B cell (primary cell): ENCODE measurements at regions not wholly inside any gene's neighbourhood (a gene's known extent, or its start where the extent isn't known, plus 50 kb on each side); places are given as distances from the start of the nearest gene placed in this dataset.

Source experiments
- ATAC-seq: fragments of 200-7000 bp; cut with Tn5 transposase; one replicate; pipeline ENCODE4 v1.10.0; 2021; ENCODE audit warnings: low read depth, mild to moderate bottlenecking, moderate number of reproducible peaks, moderate library complexity
- CTCF ChIA-PET: fragments of 350-600 bp; sonication (Branson Sonifier 250); formaldehyde crosslinking; loops from one replicate; lab custom pipeline; 2021; ENCODE audit warnings: antibody characterized with exemption, inconsistent platforms; lab: Charles Lee
- POLR2A ChIA-PET: fragments of 350-600 bp; sonication (Branson Sonifier 250); formaldehyde crosslinking; loops from one replicate; lab custom pipeline; 2021; ENCODE audit warnings: antibody characterized with exemption; lab: Charles Lee
- DNase-seq: peaks from one replicate; pipeline ENCODE4 v3.0.0; 2013
- H2AFZ ChIP-seq: 2 replicates; pipeline ENCODE4 v1.6.1; 2012; ENCODE audit warnings: mild to moderate bottlenecking, low read depth, low read length; ENCODE audit not compliant: insufficient read depth, poor library complexity, severe bottlenecking
- H3K27ac ChIP-seq, 2 donors: 1 replicate in 1 of 2; 2 replicates in 1 of 2; pipeline ENCODE4 v1.5.1; 2012 to 2013; ENCODE audit warnings: low read length in 2 of 2, mild to moderate bottlenecking in 2 of 2, moderate library complexity in 1 of 2
- H3K27me3 ChIP-seq, 4 experiments: fragments of 200-600 bp in 1 of 4; sonication (generic) in 1 of 4; replicated peaks in 1 of 4; 1 replicate in 2 of 4; 2 replicates in 2 of 4; pipeline versions ENCODE4 v1.6.1 to v1.7.0; 2013 to 2016; ENCODE audit warnings: low read length in 3 of 4, mild to moderate bottlenecking in 2 of 4, mixed read lengths in 1 of 4, moderate library complexity in 1 of 4; ENCODE audit not compliant: insufficient read depth in 4 of 4, control insufficient read depth in 3 of 4; ENCODE audit errors: control extremely low read depth in 1 of 4
- H3K36me3 ChIP-seq, 2 experiments: replicated peaks in 1 of 2; 1 replicate in 1 of 2; 2 replicates in 1 of 2; pipeline versions ENCODE4 v1.6.1 to v1.7.1; 2013; ENCODE audit warnings: low read length in 1 of 2; ENCODE audit not compliant: insufficient read depth in 2 of 2, control insufficient read depth in 1 of 2; ENCODE audit errors: control extremely low read depth in 1 of 2, extremely low read depth in 1 of 2
- H3K4me1 ChIP-seq, 2 donors: fragments of 200-600 bp in 1 of 2; sonication (generic) in 1 of 2; 1 replicate in 1 of 2; 2 replicates in 1 of 2; pipeline versions ENCODE4 v1.5.1 to v1.6.1; 2013 to 2017; ENCODE audit warnings: low read length in 2 of 2; ENCODE audit not compliant: control insufficient read depth in 2 of 2, insufficient read depth in 2 of 2
- H3K4me2 ChIP-seq: replicated peaks from 2 replicates; pipeline ENCODE3; 2012; ENCODE audit warnings: mild to moderate bottlenecking, low read depth, low read length; ENCODE audit not compliant: poor library complexity, severe bottlenecking
- H3K4me3 ChIP-seq, 5 experiments: fragments of 200-600 bp in 1 of 5; sonication (generic) in 1 of 5; 1 replicate in 3 of 5; 2 replicates in 2 of 5; pipeline versions ENCODE4 v1.5.1 to v1.7.0; 2011 to 2016; ENCODE audit warnings: low read length in 4 of 5, mild to moderate bottlenecking in 4 of 5, low read depth in 2 of 5, control low read depth in 1 of 5, moderate library complexity in 1 of 5; ENCODE audit not compliant: insufficient read depth in 1 of 5; ENCODE audit errors: control extremely low read depth in 1 of 5, extremely low read depth in 1 of 5
- H3K79me2 ChIP-seq: fragments of 200-600 bp; sonication (generic); one replicate; pipeline ENCODE4 v1.6.0; 2016; ENCODE audit warnings: low read length; ENCODE audit not compliant: control insufficient read depth, insufficient read depth
- H3K9ac ChIP-seq: fragments of 200-600 bp; sonication (generic); 2 replicates; pipeline ENCODE4 v1.6.1; 2017; ENCODE audit warnings: mild to moderate bottlenecking, low read length, moderate library complexity
- H3K9me3 ChIP-seq, 3 donors: one replicate each; pipeline versions ENCODE4 v1.6.1 to v1.7.1; 2013; ENCODE audit warnings: low read length in 2 of 3; ENCODE audit not compliant: control insufficient read depth in 2 of 3, insufficient read depth in 1 of 3; ENCODE audit errors: control extremely low read depth in 1 of 3
- H4K20me1 ChIP-seq: 2 replicates; pipeline ENCODE4 v1.6.0; 2012; ENCODE audit warnings: mild to moderate bottlenecking, low read length; ENCODE audit not compliant: insufficient read depth, control insufficient read depth, poor library complexity, severe bottlenecking
- H3K27ac Mint-ChIP-seq: one replicate; pipeline ENCODE4 v1.8.0; 2021; ENCODE audit warnings: mixed read lengths
- H3K27me3 Mint-ChIP-seq: one replicate; pipeline ENCODE4 v1.8.0; 2021; ENCODE audit warnings: mixed read lengths
- H3K4me1 Mint-ChIP-seq: one replicate; pipeline ENCODE4 v1.8.0; 2021; ENCODE audit warnings: mixed read lengths
- H3K4me3 Mint-ChIP-seq: one replicate; pipeline ENCODE4 v1.8.0; 2021; ENCODE audit warnings: mixed read lengths
- H3K9me3 Mint-ChIP-seq: one replicate; pipeline ENCODE4 v1.8.0; 2022; ENCODE audit warnings: mixed read lengths; ENCODE audit not compliant: insufficient read depth
- EZH2 ChIP-seq: IDR thresholded peaks from 2 replicates; pipeline ENCODE4 v1.6.1; 2012; ENCODE audit warnings: borderline replicate concordance, low read depth, mild to moderate bottlenecking, moderate library complexity, low read length; ENCODE audit not compliant: insufficient read depth, poor library complexity, severe bottlenecking
- WGBS: methylation state at CpG from one replicate; pipeline ENCODE4 v1.1.5; 2013; ENCODE audit warnings: missing lambda C conversion rate; ENCODE audit not compliant: insufficient coverage; 5-methylcytosine and 5-hydroxymethylcytosine counted together
- intact Hi-C: fragments of 100-400 bp; cut with micrococcal nuclease; formaldehyde crosslinking; loops from one replicate; pipeline ENCODE4 v1.10.0; 2022
- TF ChIP-seq, protein P1 (sequence below): fragments of 200-600 bp; IDR thresholded peaks from one replicate; pipeline ENCODE4 v1.8.0; 2022; ENCODE audit warnings: antibody characterized with exemption, mild to moderate bottlenecking

DNA sequence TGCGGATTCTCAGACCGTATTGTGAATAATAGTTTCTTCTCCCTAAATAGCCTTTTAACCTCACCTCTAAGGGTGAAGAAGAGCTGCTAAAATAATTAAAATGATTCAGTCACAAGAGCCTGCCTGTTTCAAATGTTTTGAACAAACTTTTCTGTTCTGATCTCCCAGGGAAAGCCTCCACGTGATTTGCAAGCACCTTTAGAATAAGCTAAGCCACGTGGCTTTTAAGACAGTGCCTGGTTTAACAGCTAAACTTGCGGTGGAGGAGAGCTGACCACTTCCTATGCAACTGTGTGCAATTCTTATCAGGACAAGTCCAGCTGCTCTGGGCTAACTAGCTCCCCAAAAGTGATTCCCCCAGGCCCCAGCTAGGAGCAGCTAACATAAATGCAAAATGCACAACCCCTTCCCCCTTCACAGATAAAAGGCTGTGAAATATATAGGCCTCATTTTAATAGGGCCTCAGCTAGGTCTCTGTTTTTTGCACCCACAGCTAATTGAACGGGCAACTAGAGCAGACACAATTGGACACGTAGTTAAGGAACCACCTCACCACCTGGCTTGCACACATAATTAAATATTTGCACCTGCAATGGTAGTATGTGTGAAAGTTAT lies 401.2 kb upstream of the NR2F2 start:
- Histone ChIP-seq H3K79me2 (no peaks in the 10 kb centered on the region), H3K4me2 (no peak overlapping the region), H3K9ac (no peak overlapping the region), H3K36me3 (no peaks in the 10 kb centered on the region), H2AFZ (no peak overlapping the region), H3K4me3 (no peak overlapping the region), H3K4me1 (no peaks in the 10 kb centered on the region), H4K20me1 (no peaks in the 10 kb centered on the region), H3K27ac (no peak overlapping the region), H3K27me3 (no peaks in the 10 kb centered on the region), H3K9me3 (no peaks in the 10 kb centered on the region)
- ChIA-PET CTCF (no interaction called here), POLR2A (no interaction called here)
- ATAC-seq (no peak), DNase-seq (no peak)
- Mint-ChIP-seq H3K4me1 (no peaks in the 10 kb centered on the region), H3K27ac (no peak overlapping the region), H3K27me3 (no peaks in the 10 kb centered on the region), H3K9me3 (peaks cover 11% of the 10 kb centered on the region), H3K4me3 (no peak overlapping the region)
- 3% methylated on average over 3 of the region's 7 CpGs for WGBS
- TF ChIP-seq, protein P1, sequence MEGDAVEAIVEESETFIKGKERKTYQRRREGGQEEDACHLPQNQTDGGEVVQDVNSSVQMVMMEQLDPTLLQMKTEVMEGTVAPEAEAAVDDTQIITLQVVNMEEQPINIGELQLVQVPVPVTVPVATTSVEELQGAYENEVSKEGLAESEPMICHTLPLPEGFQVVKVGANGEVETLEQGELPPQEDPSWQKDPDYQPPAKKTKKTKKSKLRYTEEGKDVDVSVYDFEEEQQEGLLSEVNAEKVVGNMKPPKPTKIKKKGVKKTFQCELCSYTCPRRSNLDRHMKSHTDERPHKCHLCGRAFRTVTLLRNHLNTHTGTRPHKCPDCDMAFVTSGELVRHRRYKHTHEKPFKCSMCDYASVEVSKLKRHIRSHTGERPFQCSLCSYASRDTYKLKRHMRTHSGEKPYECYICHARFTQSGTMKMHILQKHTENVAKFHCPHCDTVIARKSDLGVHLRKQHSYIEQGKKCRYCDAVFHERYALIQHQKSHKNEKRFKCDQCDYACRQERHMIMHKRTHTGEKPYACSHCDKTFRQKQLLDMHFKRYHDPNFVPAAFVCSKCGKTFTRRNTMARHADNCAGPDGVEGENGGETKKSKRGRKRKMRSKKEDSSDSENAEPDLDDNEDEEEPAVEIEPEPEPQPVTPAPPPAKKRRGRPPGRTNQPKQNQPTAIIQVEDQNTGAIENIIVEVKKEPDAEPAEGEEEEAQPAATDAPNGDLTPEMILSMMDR: no peak
- TF ChIP-seq EZH2: no peak
- intact Hi-C loops: no loop called here

DNA sequence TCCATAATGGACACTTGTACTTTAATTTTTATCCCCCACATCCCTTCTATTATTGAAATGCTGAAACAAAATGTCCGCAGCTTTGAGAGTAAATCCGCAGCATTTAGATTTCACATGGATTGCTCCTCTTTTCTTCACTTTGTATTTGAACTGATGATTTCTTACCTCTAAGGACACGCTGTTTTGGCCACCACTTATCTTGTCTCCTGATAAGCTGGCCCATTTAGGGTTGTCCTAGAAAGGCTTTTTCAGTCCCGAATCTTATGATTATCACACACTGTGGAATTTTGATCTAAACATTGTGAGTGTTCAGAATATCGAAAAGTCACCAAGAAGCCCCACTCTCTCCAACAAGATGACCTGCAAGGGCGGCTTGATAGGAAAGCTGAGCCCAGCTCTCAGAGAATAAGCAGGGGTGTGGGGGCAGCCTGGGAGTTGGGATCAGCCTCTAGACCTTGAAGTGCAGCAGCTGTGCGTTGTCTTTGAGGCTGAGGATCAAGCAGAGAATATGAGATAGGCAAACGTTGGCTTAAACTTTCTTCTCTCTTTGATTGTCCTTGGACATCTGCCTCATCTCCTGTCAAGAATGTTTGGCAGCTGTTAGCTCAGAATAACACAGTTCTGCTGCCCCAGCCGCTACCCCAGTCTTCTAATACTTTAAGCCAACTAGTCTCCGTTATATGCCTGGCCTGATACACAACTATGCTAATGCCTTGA lies 399.7 kb upstream of the NR2F2 start:
- Mint-ChIP-seq H3K4me3 (no peak overlapping the region), H3K27ac (no peak overlapping the region), H3K9me3 (peaks cover 11% of the 10 kb centered on the region), H3K27me3 (no peaks in the 10 kb centered on the region), H3K4me1 (no peaks in the 10 kb centered on the region)
- Histone ChIP-seq H3K9me3 (no peaks in the 10 kb centered on the region), H3K27me3 (no peaks in the 10 kb centered on the region), H2AFZ (no peak overlapping the region), H3K4me2 (no peak overlapping the region), H3K4me1 (no peaks in the 10 kb centered on the region), H4K20me1 (no peaks in the 10 kb centered on the region), H3K4me3 (no peak overlapping the region), H3K79me2 (no peaks in the 10 kb centered on the region), H3K9ac (no peak overlapping the region), H3K36me3 (no peaks in the 10 kb centered on the region), H3K27ac (no peak overlapping the region)
- intact Hi-C loops: no loop called here
- ATAC-seq (no peak), DNase-seq (no peak)
- CTCF ChIA-PET: interaction anchor here (0.6 kb wide), 1 partner anchor 1495 kb away, joined by 4 read pairs; no protein-coding TSS in a partner anchor
- WGBS: 90% methylated on average over 5 of the region's 10 CpGs
- POLR2A ChIA-PET: no interaction called here
- TF ChIP-seq, protein P1: no peak
- TF ChIP-seq EZH2: no peak
